CD14-positive monocyte (primary cell): ENCODE measurements at regions not wholly inside any gene's neighbourhood (a gene's known extent, or its start where the extent isn't known, plus 50 kb on each side); places are given as distances from the start of the nearest gene placed in this dataset.

Experiments used
- DNase-seq, 3 donors: peaks; one replicate each; pipeline ENCODE4 v3.0.0-alpha.2; 2011 to 2022
- H2AFZ ChIP-seq: 2 replicates; pipeline ENCODE4 v1.6.0; 2012; ENCODE audit warnings: mild to moderate bottlenecking, low read depth, low read length, inconsistent platforms; ENCODE audit not compliant: insufficient read depth, poor library complexity, severe bottlenecking
- H3K27ac ChIP-seq, 2 donors: 1 replicate in 1 of 2; 2 replicates in 1 of 2; pipeline ENCODE4 v1.5.1; 2012 to 2013; ENCODE audit warnings: low read length in 2 of 2, control low read depth in 1 of 2, inconsistent platforms in 1 of 2, low read depth in 1 of 2, mild to moderate bottlenecking in 1 of 2
- H3K27me3 ChIP-seq, 2 donors: one replicate each; pipeline versions ENCODE4 v1.6.0 to v1.6.1; 2011 to 2013; ENCODE audit warnings: low read length in 2 of 2; ENCODE audit not compliant: control insufficient read depth in 2 of 2, insufficient read depth in 2 of 2
- H3K36me3 ChIP-seq, 2 donors: replicated peaks in 1 of 2; 1 replicate in 1 of 2; 2 replicates in 1 of 2; pipeline versions ENCODE4 v1.5.1 to v1.6.1; 2012 to 2013; ENCODE audit warnings: low read length in 2 of 2, control low read depth in 1 of 2, inconsistent platforms in 1 of 2, mild to moderate bottlenecking in 1 of 2; ENCODE audit not compliant: insufficient read depth in 2 of 2, control insufficient read depth in 1 of 2
- H3K4me1 ChIP-seq, 2 donors: 1 replicate in 1 of 2; 2 replicates in 1 of 2; pipeline versions ENCODE4 v1.5.1 to v1.6.1; 2012 to 2013; ENCODE audit warnings: low read length in 2 of 2, control low read depth in 1 of 2, inconsistent platforms in 1 of 2, mild to moderate bottlenecking in 1 of 2, moderate library complexity in 1 of 2; ENCODE audit not compliant: insufficient read depth in 2 of 2, control insufficient read depth in 1 of 2
- H3K4me2 ChIP-seq: replicated peaks from 2 replicates; pipeline ENCODE3; 2012; ENCODE audit warnings: low read length, moderate library complexity, mild to moderate bottlenecking; ENCODE audit not compliant: poor library complexity, severe bottlenecking; ENCODE audit errors: extremely low read depth
- H3K4me3 ChIP-seq, 3 experiments: fragments of 200-600 bp in 1 of 3; sonication (generic) in 1 of 3; replicated peaks in 1 of 3; 1 replicate in 2 of 3; 2 replicates in 1 of 3; pipeline ENCODE4 v1.5.1; 2011 to 2013; ENCODE audit warnings: low read length in 3 of 3, mild to moderate bottlenecking in 3 of 3, control low read depth in 2 of 3, low read depth in 2 of 3, inconsistent platforms in 1 of 3, moderate library complexity in 1 of 3
- H3K79me2 ChIP-seq: 2 replicates; pipeline ENCODE4 v1.6.0; 2012; ENCODE audit warnings: mild to moderate bottlenecking, control low read depth, inconsistent platforms, low read length, moderate library complexity; ENCODE audit not compliant: insufficient read depth
- H3K9ac ChIP-seq: 2 replicates; pipeline ENCODE4 v1.6.0; 2017; ENCODE audit warnings: low read length, mild to moderate bottlenecking; ENCODE audit not compliant: insufficient read depth, poor library complexity, severe bottlenecking
- H3K9me3 ChIP-seq, 2 donors: replicated peaks in 1 of 2; 1 replicate in 1 of 2; 2 replicates in 1 of 2; pipeline versions ENCODE4 v1.5.1 to v1.6.1; 2012 to 2013; ENCODE audit warnings: low read length in 2 of 2, control low read depth in 1 of 2; ENCODE audit not compliant: control insufficient read depth in 1 of 2, insufficient read depth in 1 of 2
- H4K20me1 ChIP-seq: 2 replicates; pipeline ENCODE4 v1.6.0; 2012; ENCODE audit warnings: mild to moderate bottlenecking, low read length, control low read depth, moderate library complexity; ENCODE audit not compliant: insufficient read depth
- H3K27ac Mint-ChIP-seq, 7 donors: one replicate each; pipeline ENCODE4 v1.8.0; 2020; ENCODE audit warnings: mild to moderate bottlenecking in 7 of 7, mixed read lengths in 7 of 7, moderate library complexity in 6 of 7, inconsistent platforms in 2 of 7
- H3K27me3 Mint-ChIP-seq, 3 donors: one replicate each; pipeline ENCODE4 v1.8.0; 2021 to 2022; ENCODE audit warnings: low read depth in 3 of 3, mild to moderate bottlenecking in 3 of 3, mixed read lengths in 3 of 3, moderate library complexity in 3 of 3, inconsistent platforms in 1 of 3
- H3K36me3 Mint-ChIP-seq, 2 donors: one replicate each; pipeline ENCODE4 v1.8.0; 2020; ENCODE audit warnings: mixed read lengths in 2 of 2, inconsistent platforms in 1 of 2, mild to moderate bottlenecking in 1 of 2
- H3K4me1 Mint-ChIP-seq: one replicate; pipeline ENCODE4 v1.8.0; 2020; ENCODE audit warnings: mild to moderate bottlenecking, mixed read lengths
- H3K4me3 Mint-ChIP-seq, 2 donors: one replicate each; pipeline ENCODE4 v1.8.0; 2020; ENCODE audit warnings: mild to moderate bottlenecking in 2 of 2, mixed read lengths in 2 of 2, moderate library complexity in 1 of 2
- H3K9me3 Mint-ChIP-seq, 7 donors: one replicate each; pipeline ENCODE4 v1.8.0; 2020 to 2022; ENCODE audit warnings: mixed read lengths in 7 of 7, mild to moderate bottlenecking in 6 of 7, moderate library complexity in 6 of 7, inconsistent platforms in 2 of 7
- WGBS: methylation state at CpG from one replicate; pipeline ENCODE4 v1.1.5; 2013; ENCODE audit warnings: missing lambda C conversion rate; ENCODE audit not compliant: insufficient coverage; 5-methylcytosine and 5-hydroxymethylcytosine counted together
- intact Hi-C, 2 donors: fragments of 100-400 bp; cut with micrococcal nuclease; formaldehyde crosslinking; loops; one replicate each; pipeline versions ENCODE4 v1.15.0 to v1.15.1; 2023
- TF ChIP-seq, protein P1 (sequence below): fragments of 200-600 bp; IDR thresholded peaks from one replicate; pipeline ENCODE4 v1.8.0; 2022; ENCODE audit warnings: antibody characterized with exemption, mild to moderate bottlenecking

DNA sequence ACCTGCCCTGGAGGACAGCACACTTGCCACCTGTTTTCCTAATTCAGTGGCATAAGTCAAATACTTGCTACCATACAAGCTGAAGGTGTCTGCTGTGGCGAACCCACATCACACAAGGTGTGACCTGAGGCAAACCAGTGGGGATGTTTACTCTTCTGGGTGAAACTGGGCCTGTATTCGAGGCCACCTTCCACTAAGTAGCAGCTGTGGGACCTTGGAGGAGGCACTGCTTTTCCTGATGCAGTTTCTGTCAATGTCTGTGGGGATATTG is 927.4 kb downstream of the BRD1 start:
- Mint-ChIP-seq H3K4me1 (no peaks in the 10 kb centered on the region), H3K27ac (no peak overlapping the region), H3K9me3 (no peaks in the 10 kb centered on the region), H3K27me3 (peaks cover 1 to 6% (median 5%) of the 10 kb centered on the region in 3 donors), H3K4me3 (no peak overlapping the region), H3K36me3 (no peaks in the 10 kb centered on the region)
- Histone ChIP-seq H3K79me2 (no peaks in the 10 kb centered on the region), H4K20me1 (no peaks in the 10 kb centered on the region), H3K27ac (no peak overlapping the region), H2AFZ (no peak overlapping the region), H3K4me3 (no peak overlapping the region), H3K4me2 (no peak overlapping the region), H3K9me3 (no peaks in the 10 kb centered on the region), H3K36me3 (no peaks in the 10 kb centered on the region), H3K4me1 (no peaks in the 10 kb centered on the region), H3K27me3 (no peaks in the 10 kb centered on the region), H3K9ac (no peak overlapping the region)
- intact Hi-C loops = no loop called here
- DNase-seq = no peak
- WGBS = 46% methylated on average over 2 of the region's 2 CpGs
- TF ChIP-seq, protein P1, sequence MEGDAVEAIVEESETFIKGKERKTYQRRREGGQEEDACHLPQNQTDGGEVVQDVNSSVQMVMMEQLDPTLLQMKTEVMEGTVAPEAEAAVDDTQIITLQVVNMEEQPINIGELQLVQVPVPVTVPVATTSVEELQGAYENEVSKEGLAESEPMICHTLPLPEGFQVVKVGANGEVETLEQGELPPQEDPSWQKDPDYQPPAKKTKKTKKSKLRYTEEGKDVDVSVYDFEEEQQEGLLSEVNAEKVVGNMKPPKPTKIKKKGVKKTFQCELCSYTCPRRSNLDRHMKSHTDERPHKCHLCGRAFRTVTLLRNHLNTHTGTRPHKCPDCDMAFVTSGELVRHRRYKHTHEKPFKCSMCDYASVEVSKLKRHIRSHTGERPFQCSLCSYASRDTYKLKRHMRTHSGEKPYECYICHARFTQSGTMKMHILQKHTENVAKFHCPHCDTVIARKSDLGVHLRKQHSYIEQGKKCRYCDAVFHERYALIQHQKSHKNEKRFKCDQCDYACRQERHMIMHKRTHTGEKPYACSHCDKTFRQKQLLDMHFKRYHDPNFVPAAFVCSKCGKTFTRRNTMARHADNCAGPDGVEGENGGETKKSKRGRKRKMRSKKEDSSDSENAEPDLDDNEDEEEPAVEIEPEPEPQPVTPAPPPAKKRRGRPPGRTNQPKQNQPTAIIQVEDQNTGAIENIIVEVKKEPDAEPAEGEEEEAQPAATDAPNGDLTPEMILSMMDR = no peak

DNA sequence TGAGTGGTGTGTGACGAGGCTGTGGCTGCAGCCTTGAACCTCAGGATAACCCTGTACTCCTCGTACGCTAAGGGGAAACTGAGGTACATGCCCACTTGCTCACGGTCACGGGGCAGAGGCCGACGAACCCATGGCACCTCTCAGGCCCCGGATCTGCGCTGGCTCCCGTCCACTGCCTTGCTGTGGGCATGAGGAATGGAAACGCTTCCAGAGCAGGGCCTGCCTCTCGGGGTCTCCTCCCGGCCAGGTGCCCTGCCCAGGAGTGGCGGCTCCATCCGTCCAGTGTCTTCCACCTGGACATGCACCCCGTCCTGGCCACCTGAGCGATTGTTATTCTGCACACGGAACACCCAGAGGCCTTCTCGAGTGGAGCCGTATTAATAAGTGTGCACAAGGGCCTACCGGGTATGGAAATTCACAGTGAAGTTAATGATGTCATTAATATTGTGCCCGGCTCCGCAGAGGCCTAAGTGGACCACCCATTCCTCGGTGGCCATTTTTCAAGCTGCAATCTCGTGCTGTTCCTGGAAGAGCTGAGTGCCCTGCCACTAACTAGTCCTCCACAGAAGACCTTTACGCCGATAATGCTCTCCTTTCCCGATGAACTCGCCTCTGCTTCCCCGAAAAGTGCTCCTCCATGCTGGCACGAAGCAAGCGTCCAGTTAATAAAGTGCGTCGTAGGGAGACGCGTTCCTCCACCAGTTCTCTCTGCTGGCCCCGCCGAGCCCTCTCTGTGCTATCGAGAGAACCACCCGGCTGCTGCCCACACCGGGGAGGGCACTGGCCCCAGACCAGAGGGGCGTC is 927.9 kb downstream of the BRD1 start:
- Mint-ChIP-seq H3K4me3 (no peak overlapping the region), H3K27me3 (peaks cover 1 to 6% (median 5%) of the 10 kb centered on the region in 3 donors), H3K9me3 (no peaks in the 10 kb centered on the region), H3K27ac (no peak overlapping the region), H3K4me1 (no peaks in the 10 kb centered on the region), H3K36me3 (no peaks in the 10 kb centered on the region)
- no peaks in the 10 kb centered on the region for H3K4me1 ChIP-seq
- H3K4me3 ChIP-seq = no peak overlapping the region
- no peaks in the 10 kb centered on the region for H4K20me1 ChIP-seq
- H3K4me2 ChIP-seq = no peak overlapping the region
- no peak overlapping the region for H2AFZ ChIP-seq
- H3K27me3 ChIP-seq = no peaks in the 10 kb centered on the region
- no peak overlapping the region for H3K27ac ChIP-seq
- intact Hi-C loops = no loop called here
- DNase-seq = peak in 1 of 3 donors; percentile 0
- TF ChIP-seq, protein P1 = no peak
- no peaks in the 10 kb centered on the region for H3K79me2 ChIP-seq
- H3K9ac ChIP-seq = no peak overlapping the region
- H3K36me3 ChIP-seq = no peaks in the 10 kb centered on the region
- H3K9me3 ChIP-seq = no peaks in the 10 kb centered on the region
- 91% methylated on average over 39 of the region's 42 CpGs for WGBS
